ENCODE measurements at regions not wholly inside any gene's neighbourhood (a gene's known extent, or its start where the extent isn't known, plus 50 kb on each side); places are given as distances from the start of the nearest gene placed in this dataset.

GRCh38 chr10:57982091-57982490 is 285.6 kb downstream of the IPMK start:
- no peak for TF ChIP-seq CTCF (IDR thresholded peaks at IDR 0.05; ENCODE audit: poor library complexity)
- no peak for TF ChIP-seq EZH2phosphoT487 (IDR thresholded peaks at IDR 0.05; ENCODE audit: low read depth, severe bottlenecking, unreplicated experiment)

Measured in hepatocyte (in vitro differentiated cells).